HG02623 (cell line): ENCODE measurements at regions not wholly inside any gene's neighbourhood (a gene's known extent, or its start where the extent isn't known, plus 50 kb on each side); places are given as distances from the start of the nearest gene placed in this dataset.
"Not testable (repeated sequence)": the region's sequence is repeated elsewhere in the genome, so short reads cannot be mapped to it uniquely, and the experiment has no call there.

Source experiments
- ATAC-seq: cut with Tn5 transposase; IDR thresholded peaks from one replicate; pipeline ENCODE4 v1.9.1; 2021; ENCODE audit warnings: moderate library complexity; ENCODE audit not compliant: unreplicated experiment

DNA sequence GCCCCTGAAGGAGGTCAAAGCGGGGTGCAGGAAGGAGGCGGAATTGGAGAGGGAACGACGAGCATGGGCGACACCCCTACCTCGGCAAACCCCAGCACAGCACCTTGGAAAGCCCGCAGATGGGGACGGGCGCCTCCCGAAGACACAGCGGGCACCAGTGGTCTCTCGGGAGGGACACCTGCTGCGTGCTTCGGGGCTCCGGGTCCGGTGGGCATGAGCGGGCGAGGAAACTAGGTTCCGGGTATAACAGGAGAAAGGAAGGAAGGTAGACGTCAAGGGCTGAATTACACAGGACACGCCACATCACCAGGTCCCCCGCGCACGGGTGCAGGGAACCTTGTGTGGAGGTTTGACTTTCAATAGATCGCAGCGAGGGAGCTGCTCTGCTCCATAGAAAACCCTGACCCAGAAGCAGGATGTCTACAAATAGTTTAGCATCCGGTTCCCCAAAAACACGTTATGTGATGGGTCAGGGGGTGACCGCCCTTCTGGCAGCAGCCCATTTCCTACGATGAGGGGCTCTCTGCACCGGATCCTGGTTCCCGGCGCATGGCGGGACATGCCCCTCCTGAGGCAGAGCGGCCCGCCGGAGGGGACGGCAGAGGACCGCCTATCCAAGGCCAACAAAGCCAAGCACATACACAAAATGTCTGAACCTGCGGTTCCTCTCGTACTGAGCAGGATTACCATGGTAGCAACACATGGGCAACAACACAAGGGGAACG is 196.9 kb downstream of the ALG10 start:
- ATAC-seq = peak; percentile 3

GRCh38 chr12:34220079-34220478 is 197.8 kb downstream of the ALG10 start:
- ATAC-seq = not testable (repeated sequence)

- no peak for ATAC-seq
Measured at GRCh38 chr12:34223640-34224039, 201.3 kb downstream of the ALG10 start.

DNA sequence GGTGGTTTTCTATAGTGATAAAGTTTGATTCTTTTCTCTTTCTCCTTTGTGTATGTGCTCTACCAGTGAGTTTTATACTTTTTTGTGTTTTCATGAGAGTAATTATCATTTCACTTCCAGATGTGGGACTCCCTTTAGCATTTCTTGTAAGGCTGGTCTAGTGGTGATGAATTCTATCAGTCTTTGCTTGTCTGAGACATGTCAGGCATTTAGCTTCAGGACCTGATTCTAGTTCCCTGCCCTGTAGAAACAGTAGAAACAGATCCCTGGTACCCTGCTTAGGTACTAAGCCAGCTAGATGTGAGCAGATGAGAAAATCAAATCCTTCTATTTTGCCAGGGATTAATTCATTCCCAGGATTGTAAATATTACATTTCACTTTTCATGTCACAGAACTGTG is 203.7 kb downstream of the ALG10 start:
- not testable (repeated sequence) for ATAC-seq

GRCh38 chr12:34228046-34228445 is 205.8 kb downstream of the ALG10 start:
- ATAC-seq = not testable (repeated sequence)

- not testable (repeated sequence) for ATAC-seq
Measured at GRCh38 chr12:34229033-34229432, 206.7 kb downstream of the ALG10 start.

DNA sequence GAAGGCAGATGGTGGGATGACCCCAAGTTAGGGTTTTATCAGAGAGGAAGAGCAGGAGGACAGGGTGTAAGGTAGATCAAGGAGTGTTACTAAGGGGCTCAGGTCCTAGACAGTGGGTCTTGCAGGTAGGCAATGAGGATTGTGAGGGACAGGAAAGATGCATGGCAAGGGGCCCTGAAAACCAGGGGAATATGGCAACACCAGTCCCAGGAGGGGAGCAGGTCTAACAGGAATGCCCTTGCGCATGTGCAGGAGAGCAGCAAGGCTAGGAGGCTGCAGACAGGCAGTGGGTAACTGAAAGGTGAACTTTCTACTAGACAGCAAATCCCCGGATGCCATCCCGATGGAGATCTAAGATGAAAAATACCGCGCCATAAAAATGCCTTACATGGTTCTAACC is 211.3 kb downstream of the ALG10 start:
- ATAC-seq = no peak

DNA sequence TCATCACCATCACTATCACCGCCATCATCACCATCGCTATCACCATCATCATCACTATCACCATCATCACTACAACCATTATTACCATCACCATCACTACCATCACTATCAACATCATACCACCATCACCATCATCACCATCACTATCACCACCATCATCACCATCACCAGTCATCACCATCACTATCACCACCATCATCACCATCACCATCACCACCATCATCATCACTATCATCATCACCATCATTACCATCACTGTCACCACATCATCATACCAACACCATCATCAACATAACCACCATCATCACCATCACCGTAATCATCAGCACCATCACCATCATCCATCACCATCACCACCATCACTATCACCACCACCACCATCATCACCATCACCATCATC is 213.8 kb downstream of the ALG10 start:
- ATAC-seq = no peak

- ATAC-seq = no peak
Measured at GRCh38 chr12:34244608-34245007, 222.3 kb downstream of the ALG10 start.

- no peak for ATAC-seq
Measured at GRCh38 chr12:34249271-34249670, 227.0 kb downstream of the ALG10 start.

DNA sequence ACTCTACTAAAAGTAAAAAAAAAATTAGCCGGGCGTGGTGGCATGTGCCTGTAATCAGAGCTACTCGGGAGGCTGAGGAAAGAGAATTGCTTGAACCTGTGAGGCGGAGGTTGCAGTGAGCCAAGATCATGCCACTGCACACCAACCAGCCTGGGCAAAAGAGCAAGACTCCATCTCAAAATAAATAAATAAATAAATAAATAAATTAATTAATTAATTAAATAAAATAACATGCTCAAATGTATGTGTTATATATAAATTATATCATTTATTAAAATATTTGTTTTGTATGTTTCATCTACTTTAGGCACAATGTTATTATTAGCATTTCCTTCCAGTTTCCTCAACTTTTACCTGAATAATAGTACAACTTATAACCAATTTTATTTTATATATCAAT is 229.6 kb downstream of the ALG10 start:
- ATAC-seq = not testable (repeated sequence)

GRCh38 chr12:34253674-34254073 is 231.4 kb downstream of the ALG10 start:
- ATAC-seq = no peak

- ATAC-seq = no peak
Measured at GRCh38 chr12:34257093-34257492, 234.8 kb downstream of the ALG10 start.

DNA sequence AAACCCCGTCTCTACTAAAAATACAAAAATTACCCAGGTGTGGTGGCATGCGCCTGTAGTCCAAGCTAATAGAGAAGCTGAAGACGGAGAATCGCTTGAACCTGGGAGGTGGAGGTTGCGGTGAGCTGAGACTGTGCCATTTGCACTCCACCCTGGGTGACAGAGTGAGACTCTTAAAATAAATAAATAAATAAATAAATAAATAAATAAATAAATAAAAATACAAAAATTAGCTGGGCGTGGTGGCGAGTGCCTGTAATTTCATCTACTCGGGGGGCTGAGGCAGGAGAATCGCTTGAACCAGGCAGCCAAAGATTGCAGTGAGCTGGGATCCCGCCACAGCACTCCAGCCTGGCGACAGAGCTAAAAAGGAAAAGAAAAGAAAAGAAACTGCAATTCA is 239.8 kb downstream of the ALG10 start:
- not testable (repeated sequence) for ATAC-seq

GRCh38 chr12:34264110-34264509 is 241.8 kb downstream of the ALG10 start:
- ATAC-seq = no peak

DNA sequence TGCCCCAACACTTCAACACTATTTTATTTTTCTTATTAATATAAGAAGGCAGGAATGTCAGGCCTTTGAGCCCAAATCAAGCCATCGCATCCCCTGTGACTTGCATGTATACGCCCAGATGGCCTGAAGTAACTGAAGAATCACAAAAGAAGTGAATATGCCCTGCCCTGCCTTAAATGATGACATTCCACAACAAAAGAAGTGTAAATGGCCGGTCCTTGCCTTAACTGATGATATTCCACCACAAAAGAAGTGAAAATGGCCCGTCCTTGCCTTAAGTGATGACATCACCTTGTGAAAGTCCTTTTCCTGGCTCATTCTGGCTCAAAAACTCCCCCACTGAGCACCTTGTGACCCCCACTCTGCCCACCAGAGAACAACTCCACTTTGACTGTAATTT is 251.4 kb downstream of the ALG10 start:
- ATAC-seq = not testable (repeated sequence)

GRCh38 chr12:34275129-34275528 is 252.8 kb downstream of the ALG10 start:
- no peak for ATAC-seq

DNA sequence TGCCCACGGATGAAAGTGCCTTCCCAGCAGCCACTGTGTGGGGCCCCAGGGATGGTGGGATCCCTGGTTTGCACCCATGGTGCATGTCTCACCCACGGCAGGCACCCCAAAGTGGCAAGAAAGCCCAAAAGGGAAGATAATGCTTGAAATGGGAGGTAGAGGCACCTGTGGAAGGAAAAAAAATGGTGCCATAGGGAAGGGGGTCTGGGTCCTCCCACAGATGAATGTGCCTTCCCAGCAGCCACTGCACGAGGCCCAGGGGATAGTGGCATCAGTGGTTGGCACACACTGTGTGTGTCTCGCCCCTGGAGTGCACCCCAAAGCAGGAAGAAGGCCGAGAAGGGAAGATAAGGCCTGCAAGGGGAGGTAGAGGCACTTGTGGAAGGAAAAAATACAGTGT is 264.2 kb downstream of the ALG10 start:
- no peak for ATAC-seq

GRCh38 chr12:34286934-34287333 is 264.6 kb downstream of the ALG10 start:
- no peak for ATAC-seq

DNA sequence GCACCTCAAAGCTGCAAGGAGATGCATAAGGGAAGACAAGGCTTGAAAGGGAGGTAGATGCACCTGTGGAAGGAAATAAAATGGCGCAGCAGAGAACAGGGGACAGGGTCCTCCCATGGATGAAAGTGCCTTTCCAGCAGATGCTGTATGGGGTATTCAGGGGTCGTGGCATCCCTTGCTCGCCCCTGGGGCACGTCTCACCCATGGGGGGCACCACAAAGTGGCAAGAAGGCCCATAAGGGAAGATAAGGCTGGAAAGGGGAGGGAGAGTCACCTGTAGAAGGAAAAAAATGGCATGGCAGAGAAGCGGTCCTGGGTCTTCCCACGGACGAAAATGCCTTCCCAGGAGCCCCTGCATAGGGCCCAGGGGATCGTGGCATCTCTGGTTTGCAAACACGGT is 265.1 kb downstream of the ALG10 start:
- ATAC-seq = no peak

DNA sequence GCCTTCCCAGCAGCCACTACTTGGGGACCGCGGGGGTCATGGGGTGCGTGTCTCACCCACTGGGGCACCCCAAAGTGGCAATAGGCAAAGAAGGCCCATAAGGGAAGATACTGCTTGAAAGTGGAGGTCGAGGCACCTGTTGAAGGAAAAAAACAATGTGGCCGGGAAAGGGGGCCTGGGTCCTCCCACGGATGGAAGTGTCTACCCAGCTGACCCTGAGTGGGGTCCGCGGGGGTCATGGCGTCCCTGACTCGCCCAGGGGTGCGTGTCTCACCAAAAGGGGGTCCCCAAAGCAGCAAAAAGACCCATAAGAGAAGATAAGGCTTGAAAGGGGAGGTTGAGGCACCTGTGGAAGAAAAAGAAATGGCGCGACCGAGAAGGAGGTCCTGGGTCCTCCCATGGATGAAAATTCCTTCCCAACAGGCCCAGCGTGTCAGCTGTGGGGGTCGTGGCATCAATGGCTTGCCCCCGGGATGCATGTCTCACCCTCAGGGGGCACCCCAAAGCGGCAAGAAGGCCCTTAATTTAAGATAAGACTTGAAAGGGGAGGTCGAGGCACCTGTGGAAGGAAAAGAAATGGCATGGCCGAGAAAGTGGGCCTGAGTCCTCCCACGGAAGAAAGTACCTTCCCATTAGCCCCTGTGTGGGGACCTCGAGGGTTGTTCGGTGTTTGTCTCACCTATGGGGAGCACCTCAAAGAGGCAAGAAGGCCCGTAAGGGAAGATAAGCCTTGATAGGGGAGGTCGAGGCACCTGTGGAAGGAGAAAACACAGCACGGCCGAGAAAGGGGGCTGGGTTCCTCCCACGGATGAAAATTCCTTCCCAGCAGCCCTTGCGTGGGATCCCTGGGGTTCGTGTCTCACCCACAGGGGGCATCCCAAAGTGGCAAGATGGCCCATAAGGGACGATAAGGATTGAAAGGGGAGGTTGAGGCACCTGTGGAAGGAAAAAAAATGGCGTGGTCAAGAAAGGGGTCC is 266.0 kb downstream of the ALG10 start:
- ATAC-seq = no peak

GRCh38 chr12:34288963-34289345 is 266.7 kb downstream of the ALG10 start:
- no peak for ATAC-seq
